Sigmoid colon (tissue), 4 donors: ENCODE measurements at regions not wholly inside any gene's neighbourhood (a gene's known extent, or its start where the extent isn't known, plus 50 kb on each side); places are given as distances from the start of the nearest gene placed in this dataset.

Experiments used
- CTCF ChIP-seq, 4 experiments: fragments of 450-650 bp in 3 of 4; fragments of 200-600 bp in 1 of 4; IDR thresholded peaks; one replicate each; pipeline ENCODE4 v1.5.1; 2016 to 2019; ENCODE audit warnings: antibody characterized with exemption in 4 of 4, mild to moderate bottlenecking in 3 of 4, moderate library complexity in 2 of 4
- EP300 ChIP-seq, 4 donors: sonication (generic); formaldehyde crosslinking; IDR thresholded peaks; one replicate each; pipeline ENCODE4 v1.6.1; 2017; ENCODE audit warnings: antibody characterized with exemption in 4 of 4
- POLR2A ChIP-seq, 2 donors: fragments of 450-650 bp; IDR thresholded peaks; one replicate each; pipeline ENCODE4 v1.6.1; 2016; ENCODE audit warnings: antibody characterized with exemption in 2 of 2, mild to moderate bottlenecking in 2 of 2, moderate library complexity in 2 of 2
- POLR2AphosphoS5 ChIP-seq, 4 donors: sonication (generic); formaldehyde crosslinking; IDR thresholded peaks; one replicate each; pipeline ENCODE4 v1.6.1; 2017; ENCODE audit warnings: antibody characterized with exemption in 4 of 4

DNA sequence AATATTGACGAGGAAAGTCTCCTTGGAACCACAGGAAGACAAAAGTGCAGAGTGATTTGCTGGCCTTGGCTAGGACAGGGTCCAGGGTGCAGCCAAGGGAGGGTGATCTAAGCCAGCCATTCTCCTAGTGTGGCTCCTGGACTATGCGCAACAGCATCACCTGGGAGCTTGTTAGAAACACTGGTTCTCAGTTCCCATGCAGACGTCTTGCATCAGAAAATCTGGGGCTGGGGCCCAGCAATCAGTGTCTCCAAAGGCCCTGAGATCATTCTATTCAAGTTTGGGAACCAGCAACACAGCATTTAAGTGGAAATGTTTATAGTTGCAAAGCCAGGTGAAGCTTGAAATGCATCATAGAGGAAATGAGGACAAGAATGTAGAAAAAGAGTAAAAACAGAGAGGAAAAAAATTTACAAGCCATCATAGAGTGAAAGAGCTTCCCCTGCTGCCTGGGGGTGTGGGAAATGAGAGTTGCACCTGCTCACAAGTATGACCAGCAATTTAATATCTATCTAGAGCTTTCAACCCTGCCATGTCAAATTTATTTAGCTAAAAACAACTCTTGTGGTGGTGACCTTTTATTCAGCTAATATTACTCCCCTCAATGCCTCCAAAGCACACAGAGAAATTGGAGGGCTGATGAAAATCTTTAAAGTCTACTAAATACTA lies 54.4 kb upstream of the SEC11C start:
- TF ChIP-seq CTCF (IDR thresholded peaks at IDR 0.05) (no peak), POLR2A (IDR thresholded peaks at IDR 0.05) (no peak), EP300 (IDR thresholded peaks at IDR 0.05) (no peak), POLR2AphosphoS5 (IDR thresholded peaks at IDR 0.05) (no peak)
